Thyroid gland (tissue), 4 donors: ENCODE measurements at regions not wholly inside any gene's neighbourhood (a gene's known extent, or its start where the extent isn't known, plus 50 kb on each side); places are given as distances from the start of the nearest gene placed in this dataset.
"Not testable (repeated sequence)": the region's sequence is repeated elsewhere in the genome, so short reads cannot be mapped to it uniquely, and the experiment has no call there.

ENCODE experiments used
- DNase-seq, 2 donors: peaks; one replicate each; pipeline ENCODE4 v3.0.0-alpha.2; 2019
- H3K27ac ChIP-seq, 3 donors: fragments of 200-600 bp; sonication (generic); 1 replicate in 2 of 3; 2 replicates in 1 of 3; pipeline ENCODE4 v1.5.1; 2016 to 2019; ENCODE audit warnings: mild to moderate bottlenecking in 1 of 3, moderate library complexity in 1 of 3
- H3K27me3 ChIP-seq: fragments of 200-600 bp; sonication (generic); one replicate; pipeline ENCODE4 v1.5.1; 2019
- H3K36me3 ChIP-seq, 2 donors: fragments of 200-600 bp; sonication (generic); one replicate each; pipeline ENCODE4 v1.5.1; 2016 to 2019
- H3K4me1 ChIP-seq, 2 donors: fragments of 200-600 bp; sonication (generic); one replicate each; pipeline ENCODE4 v1.5.1; 2017 to 2019
- H3K4me3 ChIP-seq, 3 donors: fragments of 200-600 bp; sonication (generic); replicated peaks in 1 of 3; 1 replicate in 2 of 3; 2 replicates in 1 of 3; pipeline ENCODE4 v1.5.1; 2016; ENCODE audit warnings: mild to moderate bottlenecking in 1 of 3
- H3K9me3 ChIP-seq: fragments of 200-600 bp; sonication (generic); one replicate; pipeline ENCODE4 v1.5.1; 2017
- CTCF ChIP-seq, 6 experiments: fragments of 200-600 bp in 3 of 6; fragments of 450-650 bp in 3 of 6; sonication (generic) in 3 of 6; IDR thresholded peaks; one replicate each; pipeline ENCODE4 v1.5.1; 2016 to 2019; ENCODE audit warnings: antibody characterized with exemption in 6 of 6, mild to moderate bottlenecking in 2 of 6, inconsistent platforms in 1 of 6, moderate library complexity in 1 of 6
- POLR2A ChIP-seq, 2 donors: fragments of 450-650 bp; IDR thresholded peaks; one replicate each; pipeline ENCODE4 v1.6.1; 2017; ENCODE audit warnings: antibody characterized with exemption in 2 of 2, mild to moderate bottlenecking in 2 of 2, moderate library complexity in 1 of 2
- WGBS, 2 donors: methylation state at CpG; one replicate each; pipeline ENCODE4 v1.1.5; 2017; 5-methylcytosine and 5-hydroxymethylcytosine counted together
- intact Hi-C: fragments of 100-400 bp; cut with DNase I; formaldehyde crosslinking; loops from one replicate; pipeline ENCODE4 v1.15.1; 2023

GRCh38 chr9:75197561-75197960, 109.2 kb downstream of the OSTF1 start:
- Histone ChIP-seq H3K4me3 (no peak overlapping the region), H3K27ac (no peak overlapping the region), H3K27me3 (no peaks in the 10 kb centered on the region), H3K4me1 (no peaks in the 10 kb centered on the region), H3K9me3 (no peaks in the 10 kb centered on the region), H3K36me3 (no peaks in the 10 kb centered on the region)
- DNase-seq = no peak
- intact Hi-C loops = no loop called here
- TF ChIP-seq POLR2A (IDR thresholded peaks at IDR 0.05) = no peak
- no peak for TF ChIP-seq CTCF (IDR thresholded peaks at IDR 0.05)
- 52 to 54% methylated on average over 5 of the region's 5 CpGs for WGBS, 2 donors

GRCh38 chr9:75198436-75198835, 110.1 kb downstream of the OSTF1 start:
- no peak for DNase-seq
- H3K9me3 ChIP-seq = no peaks in the 10 kb centered on the region
- H3K4me1 ChIP-seq = no peaks in the 10 kb centered on the region
- intact Hi-C loops = no loop called here
- WGBS, 2 donors = 91 to 97% methylated on average over 7 of the region's 7 CpGs
- no peak overlapping the region for H3K27ac ChIP-seq
- H3K4me3 ChIP-seq = no peak overlapping the region
- TF ChIP-seq CTCF (IDR thresholded peaks at IDR 0.05) (no peak), POLR2A (IDR thresholded peaks at IDR 0.05) (no peak)
- H3K27me3 ChIP-seq = no peaks in the 10 kb centered on the region
- H3K36me3 ChIP-seq = no peaks in the 10 kb centered on the region

- no peaks in the 10 kb centered on the region for H3K36me3 ChIP-seq
- H3K27me3 ChIP-seq = no peaks in the 10 kb centered on the region
- H3K4me3 ChIP-seq = no peak overlapping the region
- intact Hi-C loops = no loop called here
- no peaks in the 10 kb centered on the region for H3K4me1 ChIP-seq
- TF ChIP-seq POLR2A (IDR thresholded peaks at IDR 0.05) (no peak), CTCF (IDR thresholded peaks at IDR 0.05) (peak in 4 of 6 experiments; percentile 44 to 87 (median 71))
- no peaks in the 10 kb centered on the region for H3K9me3 ChIP-seq
- no peak for DNase-seq
- H3K27ac ChIP-seq = no peak overlapping the region
- 40 to 60% methylated on average over 1 of the region's 1 CpG for WGBS, 2 donors
Measured at GRCh38 chr9:75200892-75201470, 112.7 kb downstream of the OSTF1 start.

- H3K9me3 ChIP-seq = no peaks in the 10 kb centered on the region
- no peaks in the 10 kb centered on the region for H3K4me1 ChIP-seq
- no peak overlapping the region for H3K4me3 ChIP-seq
- H3K27me3 ChIP-seq = no peaks in the 10 kb centered on the region
- TF ChIP-seq POLR2A (IDR thresholded peaks at IDR 0.05) (no peak), CTCF (IDR thresholded peaks at IDR 0.05) (no peak)
- intact Hi-C loops = no loop called here
- WGBS, 2 donors = 79% methylated on average over 3 of the region's 3 CpGs
- DNase-seq = no peak
- no peaks in the 10 kb centered on the region for H3K36me3 ChIP-seq
- no peak overlapping the region for H3K27ac ChIP-seq
Measured at GRCh38 chr9:75201480-75202209, 113.3 kb downstream of the OSTF1 start.

GRCh38 chr9:75207997-75208396, 119.7 kb downstream of the OSTF1 start:
- DNase-seq, H3K4me3 ChIP-seq, intact Hi-C loops, H3K27ac ChIP-seq, H3K36me3 ChIP-seq, H3K4me1 ChIP-seq, H3K9me3 ChIP-seq, H3K27me3 ChIP-seq: not testable (repeated sequence)
- 82 to 91% methylated on average over 12 of the region's 12 CpGs for WGBS, 2 donors
